GM19023 (cell line): ENCODE measurements at regions not wholly inside any gene's neighbourhood (a gene's known extent, or its start where the extent isn't known, plus 50 kb on each side); places are given as distances from the start of the nearest gene placed in this dataset.
"Not testable (repeated sequence)": the region's sequence is repeated elsewhere in the genome, so short reads cannot be mapped to it uniquely, and the experiment has no call there.

ENCODE experiments used
- ATAC-seq: cut with Tn5 transposase; IDR thresholded peaks from one replicate; pipeline ENCODE4 v1.9.1; 2021; ENCODE audit warnings: mild to moderate bottlenecking, moderate library complexity; ENCODE audit not compliant: unreplicated experiment

DNA sequence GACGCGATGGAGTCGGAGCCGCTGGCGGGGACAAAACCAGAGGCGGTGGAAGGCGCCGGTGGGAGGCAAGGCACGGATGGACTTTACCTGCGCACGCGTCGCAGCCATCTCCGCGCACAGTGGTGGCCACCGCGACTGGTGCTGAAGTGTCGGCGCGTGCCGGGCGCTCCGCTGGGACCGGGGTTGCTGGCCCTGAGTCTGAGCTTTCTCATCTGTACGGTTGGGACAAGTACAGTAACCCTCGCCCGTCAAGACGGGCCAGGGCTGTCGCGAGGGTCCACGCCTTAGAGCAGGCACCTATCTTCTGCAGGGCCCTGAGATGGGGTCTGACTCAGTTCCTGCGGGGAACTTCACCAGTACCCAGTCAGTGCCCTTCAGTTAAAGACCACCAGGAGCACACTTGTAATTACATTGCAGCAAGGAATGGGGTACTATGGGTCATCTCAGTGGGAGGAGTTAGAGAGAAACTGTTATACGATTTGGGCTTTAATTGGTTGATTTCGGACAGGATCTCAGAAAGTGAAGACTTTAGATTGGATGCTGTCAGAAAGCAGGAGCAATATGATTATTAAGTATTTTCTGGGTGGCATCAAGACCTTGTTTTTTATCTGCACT, 385.6 kb downstream of the SPATA31A6 start:
- ATAC-seq = not testable (repeated sequence)

GRCh38 chr9:42577851-42578250, 394.4 kb downstream of the SPATA31A6 start:
- ATAC-seq = not testable (repeated sequence)
